ENCODE measurements at regions not wholly inside any gene's neighbourhood (a gene's known extent, or its start where the extent isn't known, plus 50 kb on each side); places are given as distances from the start of the nearest gene placed in this dataset.

- no peak overlapping the region for H3K18ac ChIP-seq (ENCODE audit: low read length)
- no peak overlapping the region for H2BK15ac ChIP-seq (replicated peaks; ENCODE audit: low read depth)
- no peaks in the 10 kb centered on the region for H3K79me2 ChIP-seq (ENCODE audit: control insufficient read depth, insufficient read depth, low read length)
- H3K4me1 ChIP-seq (ENCODE audit: control insufficient read depth, low read depth, low read length): no peaks in the 10 kb centered on the region
- no peak overlapping the region for H3K4ac ChIP-seq (ENCODE audit: low read depth, low read length)
- H2BK5ac ChIP-seq (ENCODE audit: low read length): no peak overlapping the region
- no peak overlapping the region for H3K27ac ChIP-seq (ENCODE audit: low read depth, low read length)
- H3K4me3 ChIP-seq (ENCODE audit: low read length): no peak overlapping the region
- H3K36me3 ChIP-seq (ENCODE audit: control insufficient read depth, insufficient read depth, low read length): no peaks in the 10 kb centered on the region
- DNase-seq: no peak
- H4K8ac ChIP-seq (ENCODE audit: low read depth, low read length): no peak overlapping the region
- no peak overlapping the region for H3K4me2 ChIP-seq (ENCODE audit: low read length)
- no peak overlapping the region for H2AK5ac ChIP-seq (ENCODE audit: low read length)
- H4K5ac ChIP-seq (ENCODE audit: low read length): no peak overlapping the region
- no peaks in the 10 kb centered on the region for H3K79me1 ChIP-seq (ENCODE audit: low read length)
- H3K23ac ChIP-seq (ENCODE audit: low read length): no peak overlapping the region
- H3K56ac ChIP-seq (ENCODE audit: low read length): no peak overlapping the region
- H2BK120ac ChIP-seq (ENCODE audit: low read depth, low read length): no peak overlapping the region
- no peak overlapping the region for H3K9ac ChIP-seq (ENCODE audit: low read length)
- no peaks in the 10 kb centered on the region for H3K27me3 ChIP-seq (ENCODE audit: insufficient read depth, low read length, poor library complexity)
- WGBS (ENCODE audit: extremely low coverage, insufficient coverage, low lambda C conversion rate): no CpG with 5 or more reads among the region's 7 CpGs
These were observed 211.0 kb upstream of the ZNF536 start for GRCh38 chr19:30161021-30161655.

- Histone ChIP-seq H2AK5ac (ENCODE audit: low read length) (no peak overlapping the region), H3K9ac (ENCODE audit: low read length) (no peak overlapping the region), H4K5ac (ENCODE audit: low read length) (no peak overlapping the region), H3K56ac (ENCODE audit: low read length) (no peak overlapping the region), H3K4me1 (ENCODE audit: control insufficient read depth, low read depth, low read length) (no peaks in the 10 kb centered on the region), H3K79me2 (ENCODE audit: control insufficient read depth, insufficient read depth, low read length) (no peaks in the 10 kb centered on the region), H2BK5ac (ENCODE audit: low read length) (no peak overlapping the region), H4K8ac (ENCODE audit: low read depth, low read length) (no peak overlapping the region), H3K79me1 (ENCODE audit: low read length) (no peaks in the 10 kb centered on the region), H3K36me3 (ENCODE audit: control insufficient read depth, insufficient read depth, low read length) (no peaks in the 10 kb centered on the region), H3K27ac (ENCODE audit: low read depth, low read length) (no peak overlapping the region), H2BK15ac (replicated peaks; ENCODE audit: low read depth) (no peak overlapping the region), H3K4me2 (ENCODE audit: low read length) (no peak overlapping the region), H3K4ac (ENCODE audit: low read depth, low read length) (no peak overlapping the region), H3K18ac (ENCODE audit: low read length) (no peak overlapping the region), H2BK120ac (ENCODE audit: low read depth, low read length) (no peak overlapping the region), H3K4me3 (ENCODE audit: low read length) (no peak overlapping the region), H3K27me3 (ENCODE audit: insufficient read depth, low read length, poor library complexity) (no peaks in the 10 kb centered on the region), H3K23ac (ENCODE audit: low read length) (no peak overlapping the region)
- no CpG with 5 or more reads among the region's 5 CpGs for WGBS (ENCODE audit: extremely low coverage, insufficient coverage, low lambda C conversion rate)
- DNase-seq: no peak
These were observed 210.4 kb upstream of the ZNF536 start for GRCh38 chr19:30161770-30162169.

- no peak overlapping the region for H3K9ac ChIP-seq (ENCODE audit: low read length)
These were observed 209.5 kb upstream of the ZNF536 start for GRCh38 chr19:30162718-30163117.

GRCh38 chr19:30163663-30164062 is 208.5 kb upstream of the ZNF536 start:
- DNase-seq: no peak
- no peak overlapping the region for H2BK15ac ChIP-seq (replicated peaks; ENCODE audit: low read depth)
- H4K8ac ChIP-seq (ENCODE audit: low read depth, low read length): no peak overlapping the region
- H3K9ac ChIP-seq (ENCODE audit: low read length): no peak overlapping the region
- H4K5ac ChIP-seq (ENCODE audit: low read length): no peak overlapping the region
- no CpG with 5 or more reads among the region's 7 CpGs for WGBS (ENCODE audit: extremely low coverage, insufficient coverage, low lambda C conversion rate)
- no peak overlapping the region for H3K4me3 ChIP-seq (ENCODE audit: low read length)
- no peaks in the 10 kb centered on the region for H3K27me3 ChIP-seq (ENCODE audit: insufficient read depth, low read length, poor library complexity)
- no peak overlapping the region for H3K4ac ChIP-seq (ENCODE audit: low read depth, low read length)
- no peak overlapping the region for H2BK120ac ChIP-seq (ENCODE audit: low read depth, low read length)
- no peak overlapping the region for H2BK5ac ChIP-seq (ENCODE audit: low read length)
- H3K36me3 ChIP-seq (ENCODE audit: control insufficient read depth, insufficient read depth, low read length): no peaks in the 10 kb centered on the region
- no peaks in the 10 kb centered on the region for H3K4me1 ChIP-seq (ENCODE audit: control insufficient read depth, low read depth, low read length)
- no peak overlapping the region for H3K27ac ChIP-seq (ENCODE audit: low read depth, low read length)
- H3K18ac ChIP-seq (ENCODE audit: low read length): no peak overlapping the region
- H3K4me2 ChIP-seq (ENCODE audit: low read length): no peak overlapping the region
- H3K79me2 ChIP-seq (ENCODE audit: control insufficient read depth, insufficient read depth, low read length): no peaks in the 10 kb centered on the region
- no peak overlapping the region for H3K23ac ChIP-seq (ENCODE audit: low read length)
- no peaks in the 10 kb centered on the region for H3K79me1 ChIP-seq (ENCODE audit: low read length)
- no peak overlapping the region for H2AK5ac ChIP-seq (ENCODE audit: low read length)
- H3K56ac ChIP-seq (ENCODE audit: low read length): no peak overlapping the region

More at GRCh38 chr19:30162718-30163117, 209.5 kb upstream of the ZNF536 start:
- no peaks in the 10 kb centered on the region for H3K4me1 ChIP-seq (ENCODE audit: control insufficient read depth, low read depth, low read length)
- no peak for DNase-seq
- no peaks in the 10 kb centered on the region for H3K27me3 ChIP-seq (ENCODE audit: insufficient read depth, low read length, poor library complexity)
- no peak overlapping the region for H4K8ac ChIP-seq (ENCODE audit: low read depth, low read length)
- H3K79me1 ChIP-seq (ENCODE audit: low read length): no peaks in the 10 kb centered on the region
- H2BK120ac ChIP-seq (ENCODE audit: low read depth, low read length): no peak overlapping the region
- H3K18ac ChIP-seq (ENCODE audit: low read length): no peak overlapping the region
- no peak overlapping the region for H3K23ac ChIP-seq (ENCODE audit: low read length)
- H3K4me3 ChIP-seq (ENCODE audit: low read length): no peak overlapping the region
- no peak overlapping the region for H4K5ac ChIP-seq (ENCODE audit: low read length)
- no peak overlapping the region for H3K4me2 ChIP-seq (ENCODE audit: low read length)
- H3K27ac ChIP-seq (ENCODE audit: low read depth, low read length): no peak overlapping the region
- H2BK5ac ChIP-seq (ENCODE audit: low read length): no peak overlapping the region
- H3K4ac ChIP-seq (ENCODE audit: low read depth, low read length): no peak overlapping the region
- H2BK15ac ChIP-seq (replicated peaks; ENCODE audit: low read depth): no peak overlapping the region
- no peaks in the 10 kb centered on the region for H3K79me2 ChIP-seq (ENCODE audit: control insufficient read depth, insufficient read depth, low read length)
- H3K56ac ChIP-seq (ENCODE audit: low read length): no peak overlapping the region
- no peaks in the 10 kb centered on the region for H3K36me3 ChIP-seq (ENCODE audit: control insufficient read depth, insufficient read depth, low read length)
- no peak overlapping the region for H2AK5ac ChIP-seq (ENCODE audit: low read length)
- WGBS (ENCODE audit: extremely low coverage, insufficient coverage, low lambda C conversion rate): 100% methylated on average over 3 of the region's 5 CpGs

- H3K4me3 ChIP-seq (ENCODE audit: low read length): no peak overlapping the region
- H2BK120ac ChIP-seq (ENCODE audit: low read depth, low read length): no peak overlapping the region
- H3K79me1 ChIP-seq (ENCODE audit: low read length): no peaks in the 10 kb centered on the region
- H3K79me2 ChIP-seq (ENCODE audit: control insufficient read depth, insufficient read depth, low read length): no peaks in the 10 kb centered on the region
- H2AK5ac ChIP-seq (ENCODE audit: low read length): no peak overlapping the region
- no peak overlapping the region for H4K8ac ChIP-seq (ENCODE audit: low read depth, low read length)
- no peak overlapping the region for H3K23ac ChIP-seq (ENCODE audit: low read length)
- H3K18ac ChIP-seq (ENCODE audit: low read length): no peak overlapping the region
- H3K9ac ChIP-seq (ENCODE audit: low read length): no peak overlapping the region
- H3K56ac ChIP-seq (ENCODE audit: low read length): no peak overlapping the region
- no peak overlapping the region for H4K5ac ChIP-seq (ENCODE audit: low read length)
- no CpG with 5 or more reads among the region's 10 CpGs for WGBS (ENCODE audit: extremely low coverage, insufficient coverage, low lambda C conversion rate)
- no peaks in the 10 kb centered on the region for H3K36me3 ChIP-seq (ENCODE audit: control insufficient read depth, insufficient read depth, low read length)
- no peak overlapping the region for H3K27ac ChIP-seq (ENCODE audit: low read depth, low read length)
- H3K4ac ChIP-seq (ENCODE audit: low read depth, low read length): no peak overlapping the region
- H3K4me2 ChIP-seq (ENCODE audit: low read length): no peak overlapping the region
- DNase-seq: no peak
- no peaks in the 10 kb centered on the region for H3K4me1 ChIP-seq (ENCODE audit: control insufficient read depth, low read depth, low read length)
- no peaks in the 10 kb centered on the region for H3K27me3 ChIP-seq (ENCODE audit: insufficient read depth, low read length, poor library complexity)
- no peak overlapping the region for H2BK15ac ChIP-seq (replicated peaks; ENCODE audit: low read depth)
- H2BK5ac ChIP-seq (ENCODE audit: low read length): no peak overlapping the region
These were observed 206.9 kb upstream of the ZNF536 start for GRCh38 chr19:30165228-30165813.

Measured in mesendoderm (in vitro differentiated cells).